Activated CD8-positive, alpha-beta T cell treated with anti-CD3 and anti-CD28 coated beads for 36 hours (primary cell): ENCODE measurements at regions not wholly inside any gene's neighbourhood (a gene's known extent, or its start where the extent isn't known, plus 50 kb on each side); places are given as distances from the start of the nearest gene placed in this dataset.

ENCODE experiments used
- ATAC-seq: fragments of 200-7000 bp; cut with Tn5 transposase; one replicate; pipeline ENCODE4 v1.10.0; 2021; ENCODE audit warnings: mild to moderate bottlenecking, moderate library complexity
- CTCF ChIA-PET: fragments of 350-600 bp; sonication (Branson Sonifier 250); formaldehyde crosslinking; loops from one replicate; lab custom pipeline; 2021; ENCODE audit warnings: antibody characterized with exemption; lab: Charles Lee
- POLR2A ChIA-PET: fragments of 350-600 bp; sonication (Branson Sonifier 250); formaldehyde crosslinking; loops from one replicate; lab custom pipeline; 2021; ENCODE audit warnings: antibody characterized with exemption; lab: Charles Lee
- DNase-seq: peaks from one replicate; pipeline ENCODE4 v3.0.0-alpha.2; 2020
- H3K27ac Mint-ChIP-seq: one replicate; pipeline ENCODE4 v1.8.0; 2021; ENCODE audit warnings: mild to moderate bottlenecking, mixed read lengths
- H3K27me3 Mint-ChIP-seq: one replicate; pipeline ENCODE4 v1.8.0; 2021; ENCODE audit warnings: mixed read lengths
- H3K36me3 Mint-ChIP-seq: one replicate; pipeline ENCODE4 v1.8.0; 2021; ENCODE audit warnings: low read depth, mixed read lengths
- H3K4me1 Mint-ChIP-seq: one replicate; pipeline ENCODE4 v1.8.0; 2021; ENCODE audit warnings: low read depth, mixed read lengths
- H3K4me3 Mint-ChIP-seq: one replicate; pipeline ENCODE4 v1.8.0; 2021; ENCODE audit warnings: mild to moderate bottlenecking, moderate library complexity, mixed read lengths
- H3K9me3 Mint-ChIP-seq: one replicate; pipeline ENCODE4 v1.8.0; 2021; ENCODE audit warnings: mixed read lengths
- intact Hi-C: fragments of 100-400 bp; cut with micrococcal nuclease; formaldehyde crosslinking; loops from one replicate; pipeline ENCODE4 v1.10.0; 2022
- TF ChIP-seq, protein P1 (sequence below): fragments of 200-600 bp; IDR thresholded peaks from one replicate; pipeline ENCODE4 v1.8.0; 2022; ENCODE audit warnings: antibody characterized with exemption, mild to moderate bottlenecking

DNA sequence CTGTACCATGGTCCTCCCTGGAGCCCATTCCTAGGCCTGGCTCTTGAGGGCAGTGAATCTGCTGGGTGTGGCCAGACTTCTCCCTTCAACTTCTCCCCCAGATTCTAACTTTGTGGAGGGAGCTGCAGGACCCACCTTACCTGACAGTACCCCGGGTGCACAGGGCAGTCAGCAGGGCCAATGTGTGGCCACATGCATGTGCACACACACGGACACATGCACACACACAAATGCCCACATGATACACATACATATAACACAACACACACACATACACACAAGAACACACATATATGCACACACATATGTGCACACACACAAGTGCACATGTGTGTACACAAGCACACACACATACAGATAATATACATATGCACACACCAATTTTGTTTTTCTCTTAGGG is 300.0 kb upstream of the HS6ST1 start:
- Mint-ChIP-seq H3K36me3 (no peaks in the 10 kb centered on the region), H3K9me3 (peaks cover 3% of the 10 kb centered on the region), H3K27ac (no peak overlapping the region), H3K27me3 (no peaks in the 10 kb centered on the region), H3K4me1 (peaks cover 2% of the 10 kb centered on the region), H3K4me3 (no peak overlapping the region)
- no peak for ATAC-seq
- no peak for DNase-seq
- TF ChIP-seq, protein P1, sequence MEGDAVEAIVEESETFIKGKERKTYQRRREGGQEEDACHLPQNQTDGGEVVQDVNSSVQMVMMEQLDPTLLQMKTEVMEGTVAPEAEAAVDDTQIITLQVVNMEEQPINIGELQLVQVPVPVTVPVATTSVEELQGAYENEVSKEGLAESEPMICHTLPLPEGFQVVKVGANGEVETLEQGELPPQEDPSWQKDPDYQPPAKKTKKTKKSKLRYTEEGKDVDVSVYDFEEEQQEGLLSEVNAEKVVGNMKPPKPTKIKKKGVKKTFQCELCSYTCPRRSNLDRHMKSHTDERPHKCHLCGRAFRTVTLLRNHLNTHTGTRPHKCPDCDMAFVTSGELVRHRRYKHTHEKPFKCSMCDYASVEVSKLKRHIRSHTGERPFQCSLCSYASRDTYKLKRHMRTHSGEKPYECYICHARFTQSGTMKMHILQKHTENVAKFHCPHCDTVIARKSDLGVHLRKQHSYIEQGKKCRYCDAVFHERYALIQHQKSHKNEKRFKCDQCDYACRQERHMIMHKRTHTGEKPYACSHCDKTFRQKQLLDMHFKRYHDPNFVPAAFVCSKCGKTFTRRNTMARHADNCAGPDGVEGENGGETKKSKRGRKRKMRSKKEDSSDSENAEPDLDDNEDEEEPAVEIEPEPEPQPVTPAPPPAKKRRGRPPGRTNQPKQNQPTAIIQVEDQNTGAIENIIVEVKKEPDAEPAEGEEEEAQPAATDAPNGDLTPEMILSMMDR, result no peak
- intact Hi-C loops, result no loop called here
- ChIA-PET CTCF (no interaction called here), POLR2A (no interaction called here)

DNA sequence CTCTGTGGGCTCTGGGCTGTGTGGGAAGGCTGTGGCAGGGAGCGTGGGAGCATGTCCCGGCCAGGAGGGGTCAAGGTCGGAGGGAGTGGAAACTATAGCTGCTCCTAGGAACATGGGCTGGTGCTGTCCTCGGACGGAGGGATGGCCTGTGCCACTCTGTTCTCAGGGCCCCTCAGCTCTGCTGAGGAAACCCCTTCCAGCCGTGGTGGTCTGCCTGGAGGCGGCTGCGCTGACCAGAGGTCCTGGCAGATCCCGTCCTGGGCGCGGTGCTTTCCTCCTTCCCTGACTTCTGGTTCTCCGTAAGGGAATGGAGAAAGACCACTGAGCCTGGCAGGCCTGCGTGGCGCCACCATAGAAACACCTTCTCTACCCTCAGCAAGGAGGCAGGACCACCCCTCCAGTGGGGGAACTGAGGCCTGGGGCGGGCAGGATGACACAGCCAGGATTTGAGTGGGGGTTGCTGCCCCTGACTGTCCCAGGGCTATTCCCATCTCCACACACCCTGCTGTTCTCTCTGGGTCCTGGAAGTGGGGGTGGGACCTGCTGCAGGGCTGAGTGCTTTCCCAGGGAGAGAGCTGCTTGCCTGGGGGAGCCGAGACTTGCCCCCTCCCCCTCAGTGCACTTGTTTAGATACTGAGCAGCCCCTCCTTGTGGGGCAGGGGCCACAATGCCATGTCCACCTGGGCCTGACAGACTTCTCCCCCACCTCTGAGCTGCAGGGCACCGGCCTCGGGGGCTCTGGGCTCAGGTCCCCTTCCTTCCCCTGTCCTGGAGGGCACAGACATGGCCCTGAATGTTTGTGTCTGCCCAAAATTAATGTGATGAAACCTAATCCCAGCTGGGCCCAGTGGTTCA is 301.0 kb upstream of the HS6ST1 start:
- CTCF ChIA-PET, result no interaction called here
- intact Hi-C loops, result no loop called here

DNA sequence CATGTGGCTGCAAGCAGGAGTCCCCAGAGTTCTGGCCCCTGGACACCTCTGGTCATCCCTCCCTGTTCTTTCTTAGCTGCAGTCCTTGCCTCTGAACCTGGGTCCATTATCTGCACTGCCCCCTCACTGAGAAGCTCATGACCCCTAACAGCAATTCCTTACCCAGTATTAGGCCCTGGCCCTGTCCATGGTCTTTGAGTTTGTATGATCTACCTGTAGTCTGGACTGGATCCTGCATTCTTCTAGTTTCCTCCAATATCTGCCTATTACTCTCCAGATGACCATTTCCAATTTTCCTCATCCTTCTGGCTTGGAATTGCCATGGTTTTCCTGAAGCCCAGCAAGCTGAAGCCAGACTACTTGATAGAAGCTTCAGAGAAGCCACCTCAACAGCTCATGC is 302.4 kb upstream of the HS6ST1 start:
- peaks cover 17% of the 10 kb centered on the region for H3K4me1 Mint-ChIP-seq
- no peaks in the 10 kb centered on the region for H3K9me3 Mint-ChIP-seq
- POLR2A ChIA-PET, result no interaction called here
- H3K36me3 Mint-ChIP-seq, result no peaks in the 10 kb centered on the region
- no peaks in the 10 kb centered on the region for H3K27me3 Mint-ChIP-seq
- H3K4me3 Mint-ChIP-seq, result no peak overlapping the region
- CTCF ChIA-PET, result no interaction called here
- H3K27ac Mint-ChIP-seq, result no peak overlapping the region
- DNase-seq (no peak), ATAC-seq (no peak)
- TF ChIP-seq, protein P1, result no peak
- intact Hi-C loops, result no loop called here

More for the DNA sequence above, 301.0 kb upstream of the HS6ST1 start:
- no peak overlapping the region for H3K4me3 Mint-ChIP-seq
- no peak for DNase-seq
- H3K9me3 Mint-ChIP-seq, result peaks cover 3% of the 10 kb centered on the region
- H3K36me3 Mint-ChIP-seq, result no peaks in the 10 kb centered on the region
- H3K27ac Mint-ChIP-seq, result no peak overlapping the region
- TF ChIP-seq, protein P1, result no peak
- POLR2A ChIA-PET, result no interaction called here
- H3K27me3 Mint-ChIP-seq, result no peaks in the 10 kb centered on the region
- no peak for ATAC-seq
- peaks cover 13% of the 10 kb centered on the region for H3K4me1 Mint-ChIP-seq

DNA sequence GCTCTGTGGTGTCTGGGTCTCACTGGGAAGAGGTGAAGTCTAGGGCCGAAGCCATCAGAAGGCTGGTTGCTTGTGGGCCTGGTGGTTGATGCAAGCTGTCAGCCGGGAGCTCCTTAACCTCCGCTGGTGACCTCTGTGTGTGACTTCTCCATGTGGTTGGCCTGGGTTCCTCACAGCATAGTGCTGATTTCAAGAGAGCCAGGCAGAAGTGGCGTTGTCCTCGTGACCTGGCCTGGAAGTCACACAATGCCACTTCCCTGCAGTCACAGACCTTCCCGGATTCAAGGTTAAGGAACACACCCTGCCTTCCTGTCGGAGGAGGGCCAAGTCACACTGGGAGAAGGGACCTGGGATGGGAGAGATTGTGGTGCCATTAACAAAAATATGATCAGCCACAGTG is 303.7 kb upstream of the HS6ST1 start:
- DNase-seq (no peak), ATAC-seq (no peak)
- Mint-ChIP-seq H3K27me3 (no peaks in the 10 kb centered on the region), H3K36me3 (no peaks in the 10 kb centered on the region), H3K27ac (no peak overlapping the region), H3K4me3 (no peak overlapping the region), H3K4me1 (peaks cover 17% of the 10 kb centered on the region), H3K9me3 (no peaks in the 10 kb centered on the region)
- intact Hi-C loops, result no loop called here
- TF ChIP-seq, protein P1, result no peak
- ChIA-PET POLR2A (no interaction called here), CTCF (no interaction called here)

- intact Hi-C loops, result no loop called here
Observed at GRCh38 chr2:128622955-128623620, 304.4 kb upstream of the HS6ST1 start.

More at GRCh38 chr2:128622955-128623620, 304.4 kb upstream of the HS6ST1 start:
- H3K9me3 Mint-ChIP-seq, result no peaks in the 10 kb centered on the region
- no peaks in the 10 kb centered on the region for H3K36me3 Mint-ChIP-seq
- no peak overlapping the region for H3K27ac Mint-ChIP-seq
- ChIA-PET POLR2A (interaction anchor here (1.0 kb wide), 1 partner anchor 28 kb away, joined by 3 read pairs; no protein-coding TSS in a partner anchor), CTCF (no interaction called here)
- TF ChIP-seq, protein P1, result no peak
- DNase-seq, result no peak
- peaks cover 17% of the 10 kb centered on the region for H3K4me1 Mint-ChIP-seq
- no peak for ATAC-seq
- no peak overlapping the region for H3K4me3 Mint-ChIP-seq
- H3K27me3 Mint-ChIP-seq, result no peaks in the 10 kb centered on the region
